Psoas muscle (tissue), 7 donors: ENCODE measurements at regions not wholly inside any gene's neighbourhood (a gene's known extent, or its start where the extent isn't known, plus 50 kb on each side); places are given as distances from the start of the nearest gene placed in this dataset.

Source experiments
- ATAC-seq, 4 donors: fragments of 200-7000 bp; cut with Tn5 transposase; one replicate each; pipeline ENCODE4 v1.9.1; 2020; ENCODE audit warnings: moderate library complexity in 3 of 4, mild to moderate bottlenecking in 2 of 4
- DNase-seq, 2 donors: peaks; one replicate each; pipeline ENCODE4 v3.0.0-alpha.2; 2020
- H3K27ac ChIP-seq: fragments of 200-600 bp; one replicate; pipeline ENCODE4 v1.8.0; 2022
- H3K27me3 ChIP-seq, 3 donors: fragments of 200-600 bp in 1 of 3; one replicate each; pipeline versions ENCODE4 v1.6.1 to v1.8.0; 2013 to 2022; ENCODE audit warnings: low read length in 2 of 3, mild to moderate bottlenecking in 2 of 3, moderate library complexity in 1 of 3; ENCODE audit not compliant: insufficient read depth in 3 of 3
- H3K36me3 ChIP-seq, 2 donors: fragments of 200-600 bp in 1 of 2; one replicate each; pipeline versions ENCODE4 v1.6.1 to v1.8.0; 2013 to 2022; ENCODE audit warnings: low read depth in 1 of 2, mild to moderate bottlenecking in 1 of 2, moderate library complexity in 1 of 2; ENCODE audit not compliant: insufficient read depth in 1 of 2
- H3K4me1 ChIP-seq: fragments of 200-600 bp; one replicate; pipeline ENCODE4 v1.8.0; 2022
- H3K4me3 ChIP-seq: fragments of 200-600 bp; one replicate; pipeline ENCODE4 v1.8.0; 2022; ENCODE audit warnings: mild to moderate bottlenecking
- H3K9me3 ChIP-seq: fragments of 200-600 bp; one replicate; pipeline ENCODE4 v1.8.0; 2022
- CTCF ChIP-seq: fragments of 200-600 bp; IDR thresholded peaks from one replicate; pipeline ENCODE4 v1.8.0; 2022; ENCODE audit warnings: antibody characterized with exemption
- whole genome bisulfite sequencing, 3 donors: extraction: QIAGEN DNeasy Blood & Tissue Kit; methylation state at CpG; one replicate each; pipeline versions ENCODE4 v1.1.6 to v1.1.7; 2013; 5-methylcytosine and 5-hydroxymethylcytosine counted together
- intact Hi-C, 2 donors: fragments of 100-400 bp; cut with DNase I; formaldehyde crosslinking; loops; one replicate each; pipeline versions ENCODE4 v1.11.0 to v1.14.2; 2022
- donor health status: healthy with polysubstance abuse.
- donor health status: DM: no; HTN: no; CAD: no; lungs with moderate emphysema.
- donor health status: Bipolar disorder and iron deficiency.
- donor health status: healthy.
- donor health status: DM: yes; HTN: yes; CAD: no.
- donor health status: DM: no; HTN: no; CAD: no.
- donor health status: DM: yes; HTN: yes; CAD: no.

- no peak overlapping the region for H3K27ac ChIP-seq
- DNase-seq: no peak
- no peaks in the 10 kb centered on the region for H3K36me3 ChIP-seq
- TF ChIP-seq CTCF: no peak
- H3K4me3 ChIP-seq: no peak overlapping the region
- WGBS, 3 donors: 96 to 100% (median 96%) methylated on average over 1 of the region's 1 CpG
- no peaks in the 10 kb centered on the region for H3K27me3 ChIP-seq
- no peak for ATAC-seq
- H3K9me3 ChIP-seq: no peaks in the 10 kb centered on the region
- intact Hi-C loops: no loop called here
- no peaks in the 10 kb centered on the region for H3K4me1 ChIP-seq
Measured at GRCh38 chr5:50559955-50560354, 106.5 kb upstream of the PARP8 start.

- Histone ChIP-seq H3K4me3 (no peak overlapping the region), H3K36me3 (no peaks in the 10 kb centered on the region), H3K27ac (no peak overlapping the region), H3K27me3 (no peaks in the 10 kb centered on the region), H3K9me3 (no peaks in the 10 kb centered on the region), H3K4me1 (no peaks in the 10 kb centered on the region)
- DNase-seq: no peak
- TF ChIP-seq CTCF: no peak
- WGBS, 3 donors: 76 to 84% (median 81%) methylated on average over 2 of the region's 2 CpGs
- ATAC-seq: no peak
- intact Hi-C loops: no loop called here
Measured at GRCh38 chr5:50562694-50563093, 103.7 kb upstream of the PARP8 start.

- H3K27ac ChIP-seq: no peak overlapping the region
- DNase-seq: no peak
- WGBS, 3 donors: 32 to 52% (median 38%) methylated on average over 2 of the region's 2 CpGs
- H3K9me3 ChIP-seq: no peaks in the 10 kb centered on the region
- no peaks in the 10 kb centered on the region for H3K27me3 ChIP-seq
- no peak for ATAC-seq
- no peak overlapping the region for H3K4me3 ChIP-seq
- H3K4me1 ChIP-seq: no peaks in the 10 kb centered on the region
- no peaks in the 10 kb centered on the region for H3K36me3 ChIP-seq
- TF ChIP-seq CTCF: no peak
- intact Hi-C loops: no loop called here
Measured at GRCh38 chr5:50564079-50564478, 102.4 kb upstream of the PARP8 start.

DNA sequence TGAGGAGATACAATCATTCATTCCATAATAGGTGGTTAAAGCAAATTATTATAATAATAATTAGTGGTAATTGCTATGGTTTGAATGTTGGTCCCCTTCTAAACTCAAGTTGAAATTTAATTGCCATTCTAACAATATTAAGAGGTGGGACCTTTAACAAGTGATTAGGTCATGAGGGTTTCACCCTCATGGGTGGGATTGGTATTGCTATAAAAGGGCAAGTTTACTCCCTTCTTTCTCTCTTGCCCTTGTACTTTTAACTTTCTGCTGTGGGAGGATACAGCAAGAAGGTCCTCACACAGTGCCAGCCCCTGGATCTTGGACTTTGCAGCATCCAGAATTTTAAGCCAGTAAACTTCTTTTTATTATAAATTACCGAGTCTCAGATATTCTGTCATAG lies 101.9 kb upstream of the PARP8 start:
- ATAC-seq: no peak
- no peaks in the 10 kb centered on the region for H3K27me3 ChIP-seq
- no peaks in the 10 kb centered on the region for H3K36me3 ChIP-seq
- intact Hi-C loops: no loop called here
- no peaks in the 10 kb centered on the region for H3K4me1 ChIP-seq
- WGBS, 3 donors: 79 to 91% (median 86%) methylated on average over 1 of the region's 1 CpG
- H3K27ac ChIP-seq: no peak overlapping the region
- H3K4me3 ChIP-seq: no peak overlapping the region
- no peak for DNase-seq
- TF ChIP-seq CTCF: no peak
- H3K9me3 ChIP-seq: no peaks in the 10 kb centered on the region

DNA sequence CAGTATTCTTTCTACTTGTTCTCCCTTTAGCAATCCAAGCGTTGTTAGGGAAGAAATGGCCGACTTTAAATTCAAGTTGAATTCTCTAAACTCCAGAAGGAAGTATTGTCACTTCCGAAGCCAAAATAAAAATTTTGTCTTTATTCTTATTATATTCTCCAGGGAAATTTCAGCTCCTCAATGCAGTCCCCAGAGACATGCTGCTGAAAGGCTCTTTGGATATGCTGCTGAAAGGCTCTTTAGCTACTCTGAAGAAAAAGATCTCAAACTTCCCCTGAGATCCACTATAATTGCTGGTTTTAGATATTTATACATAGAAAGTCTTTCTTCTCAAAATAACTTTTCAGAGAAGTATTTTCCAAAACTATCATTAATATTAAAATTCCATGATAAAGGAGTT lies 92.3 kb upstream of the PARP8 start:
- DNase-seq (no peak), ATAC-seq (no peak)
- intact Hi-C loops: no loop called here
- H3K27ac ChIP-seq: no peak overlapping the region
- no peak overlapping the region for H3K4me3 ChIP-seq
- no peaks in the 10 kb centered on the region for H3K36me3 ChIP-seq
- H3K27me3 ChIP-seq: no peaks in the 10 kb centered on the region
- no peak for TF ChIP-seq CTCF
- H3K9me3 ChIP-seq: no peaks in the 10 kb centered on the region
- H3K4me1 ChIP-seq: no peaks in the 10 kb centered on the region
- WGBS, 3 donors: 50 to 61% (median 57%) methylated on average over 3 of the region's 3 CpGs
